Tibial nerve (tissue), 4 donors: ENCODE measurements at regions not wholly inside any gene's neighbourhood (a gene's known extent, or its start where the extent isn't known, plus 50 kb on each side); places are given as distances from the start of the nearest gene placed in this dataset.

Experiments used
- DNase-seq, 2 donors: peaks; one replicate each; pipeline ENCODE4 v3.0.0-alpha.2; 2019; ENCODE audit warnings: low spot score in 2 of 2
- H3K27ac ChIP-seq, 4 donors: fragments of 200-600 bp; sonication (generic) in 3 of 4; one replicate each; pipeline ENCODE4 v1.5.1; 2017 to 2019; ENCODE audit warnings: mild to moderate bottlenecking in 1 of 4
- H3K27me3 ChIP-seq, 2 donors: fragments of 200-600 bp; sonication (generic) in 1 of 2; one replicate each; pipeline versions ENCODE4 v1.5.1 to v1.6.0; 2017 to 2019
- H3K36me3 ChIP-seq, 3 donors: fragments of 200-600 bp; sonication (generic); one replicate each; pipeline ENCODE4 v1.5.1; 2018 to 2019
- H3K4me1 ChIP-seq, 4 donors: fragments of 200-600 bp; sonication (generic) in 3 of 4; one replicate each; pipeline ENCODE4 v1.5.1; 2017 to 2019
- H3K4me3 ChIP-seq, 4 donors: fragments of 200-600 bp; sonication (generic) in 3 of 4; one replicate each; pipeline ENCODE4 v1.5.1; 2017 to 2019; ENCODE audit warnings: mild to moderate bottlenecking in 1 of 4, moderate library complexity in 1 of 4
- H3K9me3 ChIP-seq, 4 donors: fragments of 200-600 bp; sonication (generic) in 3 of 4; one replicate each; pipeline ENCODE4 v1.5.1; 2017 to 2019
- EP300 ChIP-seq, 2 donors: sonication (generic); formaldehyde crosslinking; IDR thresholded peaks; one replicate each; pipeline ENCODE4 v1.6.1; 2017; ENCODE audit warnings: antibody characterized with exemption in 2 of 2, mild to moderate bottlenecking in 1 of 2
- POLR2A ChIP-seq, 2 donors: fragments of 450-650 bp; IDR thresholded peaks; one replicate each; pipeline ENCODE4 v1.6.1; 2017; ENCODE audit warnings: antibody characterized with exemption in 2 of 2, mild to moderate bottlenecking in 2 of 2, moderate library complexity in 2 of 2
- WGBS, 2 donors: methylation state at CpG; one replicate each; pipeline ENCODE4 v1.1.5; 2018; 5-methylcytosine and 5-hydroxymethylcytosine counted together
- TF ChIP-seq, protein P1 (sequence below), 5 experiments: fragments of 200-600 bp in 3 of 5; fragments of 450-650 bp in 2 of 5; sonication (generic) in 3 of 5; IDR thresholded peaks; one replicate each; pipeline ENCODE4 v1.5.1; 2016 to 2019; ENCODE audit warnings: antibody characterized with exemption in 5 of 5, mild to moderate bottlenecking in 3 of 5, moderate library complexity in 2 of 5

DNA sequence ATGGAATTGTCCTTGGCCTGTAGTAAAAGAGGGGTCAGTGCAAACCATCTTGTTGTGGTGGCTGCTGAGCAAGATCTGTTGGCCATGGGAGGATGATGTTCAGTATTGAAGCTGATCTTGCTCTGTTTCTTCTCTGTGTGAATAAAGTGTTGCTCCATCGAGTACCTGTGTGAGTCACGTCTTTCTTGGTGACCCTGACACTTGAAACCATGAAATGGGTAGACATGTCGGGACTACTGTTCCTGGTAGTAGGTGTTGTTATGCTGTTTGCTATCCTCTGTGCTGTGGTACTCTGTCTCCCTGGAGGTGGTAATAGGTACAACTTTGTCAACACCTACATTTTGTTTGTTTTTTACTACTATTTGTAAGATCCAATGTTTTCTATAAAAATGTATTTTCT is 330.6 kb downstream of the MDFIC start:
- TF ChIP-seq POLR2A (IDR thresholded peaks at IDR 0.05), result no peak
- TF ChIP-seq, protein P1, sequence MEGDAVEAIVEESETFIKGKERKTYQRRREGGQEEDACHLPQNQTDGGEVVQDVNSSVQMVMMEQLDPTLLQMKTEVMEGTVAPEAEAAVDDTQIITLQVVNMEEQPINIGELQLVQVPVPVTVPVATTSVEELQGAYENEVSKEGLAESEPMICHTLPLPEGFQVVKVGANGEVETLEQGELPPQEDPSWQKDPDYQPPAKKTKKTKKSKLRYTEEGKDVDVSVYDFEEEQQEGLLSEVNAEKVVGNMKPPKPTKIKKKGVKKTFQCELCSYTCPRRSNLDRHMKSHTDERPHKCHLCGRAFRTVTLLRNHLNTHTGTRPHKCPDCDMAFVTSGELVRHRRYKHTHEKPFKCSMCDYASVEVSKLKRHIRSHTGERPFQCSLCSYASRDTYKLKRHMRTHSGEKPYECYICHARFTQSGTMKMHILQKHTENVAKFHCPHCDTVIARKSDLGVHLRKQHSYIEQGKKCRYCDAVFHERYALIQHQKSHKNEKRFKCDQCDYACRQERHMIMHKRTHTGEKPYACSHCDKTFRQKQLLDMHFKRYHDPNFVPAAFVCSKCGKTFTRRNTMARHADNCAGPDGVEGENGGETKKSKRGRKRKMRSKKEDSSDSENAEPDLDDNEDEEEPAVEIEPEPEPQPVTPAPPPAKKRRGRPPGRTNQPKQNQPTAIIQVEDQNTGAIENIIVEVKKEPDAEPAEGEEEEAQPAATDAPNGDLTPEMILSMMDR (IDR thresholded peaks at IDR 0.05), result no peak
- no peak for TF ChIP-seq EP300 (IDR thresholded peaks at IDR 0.05)

DNA sequence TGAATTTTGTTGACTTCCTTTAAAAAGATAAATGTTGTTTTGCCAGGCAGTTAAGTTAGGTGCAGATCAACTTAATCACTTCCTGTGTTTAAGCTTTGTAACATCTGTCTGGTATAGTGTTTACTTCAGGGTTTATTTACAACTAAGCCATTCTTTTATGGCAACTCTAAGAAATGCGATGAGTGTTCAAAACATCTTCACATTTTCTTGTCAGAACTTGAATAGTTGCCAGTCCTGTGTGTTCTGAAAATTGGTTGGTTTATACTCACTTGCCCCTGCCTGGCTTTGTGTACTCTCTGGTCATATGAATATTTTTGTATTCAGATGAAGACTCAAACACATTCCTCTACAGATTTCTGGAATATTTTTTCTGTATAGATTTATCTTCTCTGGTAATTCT is 327.2 kb downstream of the MDFIC start:
- TF ChIP-seq, protein P1 (IDR thresholded peaks at IDR 0.05), result no peak
- no peak for TF ChIP-seq POLR2A (IDR thresholded peaks at IDR 0.05)
- no peak for TF ChIP-seq EP300 (IDR thresholded peaks at IDR 0.05)
- H3K4me3 ChIP-seq, result no peak overlapping the region
- H3K27me3 ChIP-seq, result no peaks in the 10 kb centered on the region
- H3K36me3 ChIP-seq, result no peaks in the 10 kb centered on the region
- no peak overlapping the region for H3K27ac ChIP-seq
- H3K4me1 ChIP-seq, result no peaks in the 10 kb centered on the region
- WGBS, 2 donors, result 42 to 45% methylated on average over 1 of the region's 1 CpG
- no peak for DNase-seq
- H3K9me3 ChIP-seq, result peaks cover 0 to 4% (median 2%) of the 10 kb centered on the region in 4 donors

More for the DNA sequence above, 330.6 kb downstream of the MDFIC start:
- no peaks in the 10 kb centered on the region for H3K27me3 ChIP-seq
- WGBS, 2 donors, result 95 to 100% methylated on average over 3 of the region's 3 CpGs
- no peak overlapping the region for H3K27ac ChIP-seq
- no peaks in the 10 kb centered on the region for H3K36me3 ChIP-seq
- no peak for DNase-seq
- no peaks in the 10 kb centered on the region for H3K4me1 ChIP-seq
- no peak overlapping the region for H3K4me3 ChIP-seq
- peaks cover 0 to 4% (median 0%) of the 10 kb centered on the region in 4 donors for H3K9me3 ChIP-seq

DNA sequence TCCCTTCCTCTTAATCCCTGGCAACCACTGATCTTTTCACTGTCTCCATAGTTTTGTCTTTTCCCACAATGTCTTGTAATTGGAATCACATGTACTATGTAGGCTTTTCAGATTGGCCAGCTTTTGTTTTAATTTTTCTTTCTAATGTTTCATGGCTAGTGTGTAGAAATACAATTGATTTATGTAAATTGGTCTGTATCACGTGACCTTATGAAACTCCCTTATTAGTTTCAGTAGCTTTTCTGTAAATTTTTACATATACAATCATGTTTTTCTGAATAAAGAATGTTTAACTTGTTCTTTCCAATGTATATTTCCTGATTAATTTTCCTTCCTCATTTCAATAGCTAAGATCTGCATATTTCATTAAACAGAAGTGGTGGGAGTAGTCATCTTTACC is 319.3 kb downstream of the MDFIC start:
- H3K4me3 ChIP-seq, result no peak overlapping the region
- DNase-seq, result no peak
- no peaks in the 10 kb centered on the region for H3K36me3 ChIP-seq
- whole genome bisulfite sequencing, 2 donors, result 84 to 88% methylated on average over 1 of the region's 1 CpG
- H3K4me1 ChIP-seq, result no peaks in the 10 kb centered on the region
- peaks cover 0 to 10% (median 2%) of the 10 kb centered on the region in 4 donors for H3K9me3 ChIP-seq
- no peaks in the 10 kb centered on the region for H3K27me3 ChIP-seq
- no peak for TF ChIP-seq POLR2A (IDR thresholded peaks at IDR 0.05)
- TF ChIP-seq, protein P1 (IDR thresholded peaks at IDR 0.05), result no peak
- TF ChIP-seq EP300 (IDR thresholded peaks at IDR 0.05), result no peak
- H3K27ac ChIP-seq, result no peak overlapping the region

DNA sequence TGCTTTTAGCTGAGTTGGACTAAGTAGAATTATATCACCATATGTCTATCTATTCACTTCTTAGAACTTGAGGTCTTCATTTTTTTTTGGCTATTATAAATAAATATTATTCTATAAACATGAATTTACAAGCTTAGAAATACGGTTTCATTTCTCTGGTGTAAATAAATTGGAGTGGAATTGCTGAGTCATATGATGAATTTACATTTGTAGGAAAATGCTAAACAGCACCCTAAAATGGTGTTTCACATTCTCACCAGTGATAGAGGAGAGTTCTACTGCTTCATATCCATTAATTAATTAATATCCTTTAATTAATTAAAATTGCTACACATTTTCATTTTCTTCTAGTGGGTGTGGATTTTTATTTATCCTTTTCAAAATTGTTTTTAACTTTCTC is 318.3 kb downstream of the MDFIC start:
- TF ChIP-seq EP300 (IDR thresholded peaks at IDR 0.05) (no peak), POLR2A (IDR thresholded peaks at IDR 0.05) (no peak)
- TF ChIP-seq, protein P1 (IDR thresholded peaks at IDR 0.05), result no peak

DNA sequence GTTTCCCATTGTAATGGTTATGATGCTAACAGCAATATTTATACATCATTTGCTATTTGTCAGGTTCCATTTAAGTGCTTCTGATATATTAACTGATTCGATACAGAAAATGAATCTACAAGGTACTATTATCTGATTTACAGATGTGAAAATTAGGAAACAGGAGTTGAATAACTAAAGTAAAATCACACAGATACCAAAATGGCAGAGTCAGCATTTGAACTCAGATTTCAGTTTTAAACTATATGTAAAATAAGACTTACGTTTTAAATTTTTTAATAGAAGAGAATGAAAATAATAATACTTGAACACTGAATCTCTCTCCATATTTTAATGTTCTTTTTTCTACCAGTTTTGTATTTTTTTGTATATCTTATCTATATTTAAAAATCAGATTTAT is 313.2 kb downstream of the MDFIC start:
- Histone ChIP-seq H3K36me3 (no peaks in the 10 kb centered on the region), H3K27ac (no peak overlapping the region), H3K27me3 (no peaks in the 10 kb centered on the region), H3K4me1 (peaks cover 0 to 9% (median 0%) of the 10 kb centered on the region in 4 donors), H3K9me3 (peaks cover 0 to 14% (median 0%) of the 10 kb centered on the region in 4 donors), H3K4me3 (no peak overlapping the region)
- WGBS, 2 donors, result 96 to 97% methylated on average over 2 of the region's 2 CpGs
- no peak for DNase-seq
- TF ChIP-seq POLR2A (IDR thresholded peaks at IDR 0.05) (no peak), EP300 (IDR thresholded peaks at IDR 0.05) (no peak)
- TF ChIP-seq, protein P1 (IDR thresholded peaks at IDR 0.05), result no peak

More for the DNA sequence above, 318.3 kb downstream of the MDFIC start:
- no peaks in the 10 kb centered on the region for H3K36me3 ChIP-seq
- no peak overlapping the region for H3K27ac ChIP-seq
- no peaks in the 10 kb centered on the region for H3K27me3 ChIP-seq
- DNase-seq, result no peak
- no peak overlapping the region for H3K4me3 ChIP-seq
- peaks cover 0 to 19% (median 2%) of the 10 kb centered on the region in 4 donors for H3K9me3 ChIP-seq
- H3K4me1 ChIP-seq, result no peaks in the 10 kb centered on the region
- WGBS, 2 donors, result 69 to 70% methylated on average over 1 of the region's 1 CpG
